HG02571 (cell line): ENCODE measurements at regions not wholly inside any gene's neighbourhood (a gene's known extent, or its start where the extent isn't known, plus 50 kb on each side); places are given as distances from the start of the nearest gene placed in this dataset.

Experiments used
- ATAC-seq: cut with Tn5 transposase; IDR thresholded peaks from one replicate; pipeline ENCODE4 v1.9.1; 2021; ENCODE audit warnings: mild to moderate bottlenecking, moderate library complexity; ENCODE audit not compliant: unreplicated experiment

- no peak for ATAC-seq
Measured at GRCh38 chr12:127648321-127648720, 618.6 kb upstream of the TMEM132C start.

GRCh38 chr12:127649961-127650360 is 617.0 kb upstream of the TMEM132C start:
- no peak for ATAC-seq

GRCh38 chr12:127650626-127651025 is 616.3 kb upstream of the TMEM132C start:
- ATAC-seq, result no peak

- ATAC-seq, result no peak
Measured at GRCh38 chr12:127652281-127652680, 614.7 kb upstream of the TMEM132C start.

- no peak for ATAC-seq
Measured at GRCh38 chr12:127654383-127654985, 612.5 kb upstream of the TMEM132C start.

- ATAC-seq, result no peak
Measured at GRCh38 chr12:127655691-127656090, 611.3 kb upstream of the TMEM132C start.

GRCh38 chr12:127656266-127656665 is 610.7 kb upstream of the TMEM132C start:
- no peak for ATAC-seq

- ATAC-seq, result no peak
Measured at GRCh38 chr12:127657036-127657435, 609.9 kb upstream of the TMEM132C start.

- no peak for ATAC-seq
Measured at GRCh38 chr12:127660961-127661360, 606.0 kb upstream of the TMEM132C start.

GRCh38 chr12:127663716-127664115 is 603.3 kb upstream of the TMEM132C start:
- ATAC-seq, result no peak

- ATAC-seq, result no peak
Measured at GRCh38 chr12:127664901-127665300, 602.1 kb upstream of the TMEM132C start.

- ATAC-seq, result no peak
Measured at GRCh38 chr12:127667131-127667685, 599.8 kb upstream of the TMEM132C start.

- no peak for ATAC-seq
Measured at GRCh38 chr12:127670294-127670693, 596.7 kb upstream of the TMEM132C start.

- no peak for ATAC-seq
Measured at GRCh38 chr12:127670796-127671195, 596.2 kb upstream of the TMEM132C start.

GRCh38 chr12:127675936-127676335 is 591.0 kb upstream of the TMEM132C start:
- no peak for ATAC-seq

- no peak for ATAC-seq
Measured at GRCh38 chr12:127677537-127678131, 589.3 kb upstream of the TMEM132C start.

GRCh38 chr12:127678945-127679344 is 588.0 kb upstream of the TMEM132C start:
- no peak for ATAC-seq

GRCh38 chr12:127680516-127680915 is 586.5 kb upstream of the TMEM132C start:
- ATAC-seq, result no peak

GRCh38 chr12:127681151-127681754 is 585.7 kb upstream of the TMEM132C start:
- ATAC-seq, result no peak

GRCh38 chr12:127685491-127685890 is 581.5 kb upstream of the TMEM132C start:
- ATAC-seq, result no peak

GRCh38 chr12:127685931-127686330 is 581.0 kb upstream of the TMEM132C start:
- ATAC-seq, result no peak

- ATAC-seq, result no peak
Measured at GRCh38 chr12:127687181-127687580, 579.8 kb upstream of the TMEM132C start.
